ENCODE measurements at regions not wholly inside any gene's neighbourhood (a gene's known extent, or its start where the extent isn't known, plus 50 kb on each side); places are given as distances from the start of the nearest gene placed in this dataset.

- H3K36me3 ChIP-seq (ENCODE audit: control insufficient read depth in 2 of 2, extremely low read depth in 1 of 2, insufficient read depth in 2 of 2, low read length in 2 of 2) = no peaks in the 10 kb centered on the region
- dilution Hi-C loops (cut with MboI; ENCODE audit: extremely low pct_ligation_motif_present, low sequenced_read_pairs) = no loop called here
- no peaks in the 10 kb centered on the region for H3K4me1 ChIP-seq (ENCODE audit: control insufficient read depth, extremely low read depth, insufficient read depth, low read length)
- no peak overlapping the region for H2AFZ ChIP-seq (ENCODE audit: control insufficient read depth, low read length)
- DNase-seq (ENCODE audit: low read depth, low spot score) = no peak
- no peak for FAIRE-seq
- H3K27me3 ChIP-seq (ENCODE audit: control insufficient read depth, extremely low read depth, insufficient read depth, low read length) = no peaks in the 10 kb centered on the region
- H4K20me1 ChIP-seq (ENCODE audit: control insufficient read depth, extremely low read depth, insufficient read depth, low read length) = no peaks in the 10 kb centered on the region
- H3K9ac ChIP-seq (ENCODE audit: control insufficient read depth, extremely low read depth, insufficient read depth, low read length) = no peak overlapping the region
- no peaks in the 10 kb centered on the region for H3K9me1 ChIP-seq (ENCODE audit: control insufficient read depth, extremely low read depth, insufficient read depth, low read length)
- H3K27ac ChIP-seq (ENCODE audit: control insufficient read depth, insufficient read depth, low read length) = no peak overlapping the region
- H3K4me3 ChIP-seq (ENCODE audit: control insufficient read depth in 2 of 3, extremely low read depth in 1 of 3, insufficient read depth in 2 of 3, low read depth in 1 of 3, low read length in 3 of 3) = no peak overlapping the region
- no peaks in the 10 kb centered on the region for H3K9me3 ChIP-seq (ENCODE audit: control insufficient read depth, low read depth, low read length)
- H3K79me2 ChIP-seq (ENCODE audit: control insufficient read depth, insufficient read depth, low read length) = no peaks in the 10 kb centered on the region
- no peak for TF ChIP-seq CTCF (optimal IDR thresholded peaks at IDR 0.05 in 1 of 3, IDR thresholded peaks at IDR 0.05 in 1 of 3, conservative IDR thresholded peaks at IDR 0.05 in 1 of 3; ENCODE audit: extremely low read depth in 1 of 3, insufficient read depth in 2 of 3, low read length in 3 of 3)
- TF ChIP-seq EZH2 (IDR thresholded peaks at IDR 0.05; ENCODE audit: low read length) = no peak
- H3K4me2 ChIP-seq (ENCODE audit: control insufficient read depth, extremely low read depth, insufficient read depth, low read depth, low read length) = no peak overlapping the region
Observed at GRCh38 chr7:85478530-85478929, 291.7 kb upstream of the SEMA3D start.

DNA sequence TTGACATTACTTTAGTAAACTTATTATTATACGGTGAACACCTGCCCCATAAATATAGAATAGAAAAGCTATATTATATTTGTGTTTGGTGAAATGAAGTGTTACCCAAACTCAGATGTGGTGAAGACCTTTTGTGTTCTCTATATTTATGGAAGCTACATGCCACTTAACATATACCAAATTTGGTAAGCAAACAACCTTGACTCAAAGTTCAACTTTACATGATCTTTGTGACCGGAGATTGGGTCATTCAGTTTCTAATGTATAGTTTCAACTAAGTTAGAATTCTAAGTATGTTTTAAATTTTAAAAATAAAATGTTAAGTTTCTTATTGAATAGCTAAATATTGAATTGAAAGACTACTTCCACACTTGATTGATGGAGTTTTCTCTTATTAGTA is 288.6 kb upstream of the SEMA3D start:
- H3K4me2 ChIP-seq (ENCODE audit: control insufficient read depth, extremely low read depth, insufficient read depth, low read depth, low read length) = no peak overlapping the region
- H3K4me1 ChIP-seq (ENCODE audit: control insufficient read depth, extremely low read depth, insufficient read depth, low read length) = no peaks in the 10 kb centered on the region
- H3K27ac ChIP-seq (ENCODE audit: control insufficient read depth, insufficient read depth, low read length) = no peak overlapping the region
- H3K4me3 ChIP-seq (ENCODE audit: control insufficient read depth in 2 of 3, extremely low read depth in 1 of 3, insufficient read depth in 2 of 3, low read depth in 1 of 3, low read length in 3 of 3) = no peak overlapping the region
- no peaks in the 10 kb centered on the region for H3K27me3 ChIP-seq (ENCODE audit: control insufficient read depth, extremely low read depth, insufficient read depth, low read length)
- no peaks in the 10 kb centered on the region for H4K20me1 ChIP-seq (ENCODE audit: control insufficient read depth, extremely low read depth, insufficient read depth, low read length)
- no peaks in the 10 kb centered on the region for H3K79me2 ChIP-seq (ENCODE audit: control insufficient read depth, insufficient read depth, low read length)
- H2AFZ ChIP-seq (ENCODE audit: control insufficient read depth, low read length) = no peak overlapping the region
- no peaks in the 10 kb centered on the region for H3K9me3 ChIP-seq (ENCODE audit: control insufficient read depth, low read depth, low read length)
- dilution Hi-C loops (cut with MboI; ENCODE audit: extremely low pct_ligation_motif_present, low sequenced_read_pairs) = no loop called here
- H3K9ac ChIP-seq (ENCODE audit: control insufficient read depth, extremely low read depth, insufficient read depth, low read length) = no peak overlapping the region
- DNase-seq (ENCODE audit: low read depth, low spot score) (no peak), FAIRE-seq (no peak)
- no peak for TF ChIP-seq EZH2 (IDR thresholded peaks at IDR 0.05; ENCODE audit: low read length)
- no peak for TF ChIP-seq CTCF (optimal IDR thresholded peaks at IDR 0.05 in 1 of 3, IDR thresholded peaks at IDR 0.05 in 1 of 3, conservative IDR thresholded peaks at IDR 0.05 in 1 of 3; ENCODE audit: extremely low read depth in 1 of 3, insufficient read depth in 2 of 3, low read length in 3 of 3)
- no peaks in the 10 kb centered on the region for H3K36me3 ChIP-seq (ENCODE audit: control insufficient read depth in 2 of 2, extremely low read depth in 1 of 2, insufficient read depth in 2 of 2, low read length in 2 of 2)
- no peaks in the 10 kb centered on the region for H3K9me1 ChIP-seq (ENCODE audit: control insufficient read depth, extremely low read depth, insufficient read depth, low read length)

Measured in keratinocyte (primary cell).